NB4 (cell line): ENCODE measurements at regions not wholly inside any gene's neighbourhood (a gene's known extent, or its start where the extent isn't known, plus 50 kb on each side); places are given as distances from the start of the nearest gene placed in this dataset.

Experiments
- MYC ChIP-seq: IDR thresholded peaks from 2 replicates; pipeline ENCODE4 v1.6.1; 2011; ENCODE audit warnings: low read depth, low read length
- POLR2A ChIP-seq: IDR thresholded peaks from 2 replicates; pipeline ENCODE4 v1.6.1; 2011; ENCODE audit warnings: mild to moderate bottlenecking; ENCODE audit not compliant: insufficient read length; ENCODE audit errors: extremely low read depth

GRCh38 chr5:157917491-157917890 lies 58.5 kb upstream of the CLINT1 start:
- TF ChIP-seq POLR2A, result no peak
- no peak for TF ChIP-seq MYC
